ENCODE measurements at regions not wholly inside any gene's neighbourhood (a gene's known extent, or its start where the extent isn't known, plus 50 kb on each side); places are given as distances from the start of the nearest gene placed in this dataset.

DNA sequence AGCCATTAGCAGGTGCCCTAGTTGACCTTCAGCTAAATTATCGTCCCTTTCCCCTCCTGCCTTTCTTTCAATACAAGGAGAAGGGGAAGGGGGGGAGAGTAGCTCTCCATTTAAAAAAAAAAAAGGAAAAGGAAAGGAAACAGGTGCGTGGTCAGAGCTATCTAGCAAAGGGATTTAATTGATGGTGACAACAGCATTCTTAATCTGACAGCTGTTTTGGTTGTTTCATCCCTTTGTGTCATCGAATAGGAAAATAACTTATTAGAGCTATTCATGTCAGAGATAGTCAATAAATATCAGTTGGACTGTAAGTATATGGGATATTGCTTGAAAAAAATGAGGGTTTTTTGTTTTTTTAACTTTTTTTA is 195.2 kb upstream of the SASH1 start:
- TF ChIP-seq, protein P1, sequence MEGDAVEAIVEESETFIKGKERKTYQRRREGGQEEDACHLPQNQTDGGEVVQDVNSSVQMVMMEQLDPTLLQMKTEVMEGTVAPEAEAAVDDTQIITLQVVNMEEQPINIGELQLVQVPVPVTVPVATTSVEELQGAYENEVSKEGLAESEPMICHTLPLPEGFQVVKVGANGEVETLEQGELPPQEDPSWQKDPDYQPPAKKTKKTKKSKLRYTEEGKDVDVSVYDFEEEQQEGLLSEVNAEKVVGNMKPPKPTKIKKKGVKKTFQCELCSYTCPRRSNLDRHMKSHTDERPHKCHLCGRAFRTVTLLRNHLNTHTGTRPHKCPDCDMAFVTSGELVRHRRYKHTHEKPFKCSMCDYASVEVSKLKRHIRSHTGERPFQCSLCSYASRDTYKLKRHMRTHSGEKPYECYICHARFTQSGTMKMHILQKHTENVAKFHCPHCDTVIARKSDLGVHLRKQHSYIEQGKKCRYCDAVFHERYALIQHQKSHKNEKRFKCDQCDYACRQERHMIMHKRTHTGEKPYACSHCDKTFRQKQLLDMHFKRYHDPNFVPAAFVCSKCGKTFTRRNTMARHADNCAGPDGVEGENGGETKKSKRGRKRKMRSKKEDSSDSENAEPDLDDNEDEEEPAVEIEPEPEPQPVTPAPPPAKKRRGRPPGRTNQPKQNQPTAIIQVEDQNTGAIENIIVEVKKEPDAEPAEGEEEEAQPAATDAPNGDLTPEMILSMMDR (IDR thresholded peaks at IDR 0.05), result no peak
- no peak for TF ChIP-seq POLR2A (IDR thresholded peaks at IDR 0.05)

Measured in esophagus squamous epithelium (tissue), 4 donors.